ENCODE measurements at regions not wholly inside any gene's neighbourhood (a gene's known extent, or its start where the extent isn't known, plus 50 kb on each side); places are given as distances from the start of the nearest gene placed in this dataset.

DNA sequence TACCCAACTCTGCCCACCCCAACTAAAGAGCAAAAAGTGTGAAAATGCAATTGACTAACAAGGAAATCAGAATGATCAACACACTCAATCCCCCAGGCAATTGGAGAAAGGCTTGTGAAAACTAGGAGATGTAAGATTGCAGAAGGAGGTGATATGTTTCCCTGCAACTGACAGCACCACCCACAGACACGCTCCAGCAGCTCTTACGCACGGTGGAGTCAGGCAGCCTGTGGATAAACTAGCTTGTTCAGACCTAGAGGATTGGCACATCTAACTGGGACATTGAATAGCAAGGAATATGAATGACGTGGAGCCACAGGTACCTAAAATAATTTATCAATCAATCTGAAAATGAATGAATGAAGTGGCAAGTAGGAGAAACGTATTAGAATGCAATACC, 125.7 kb upstream of the MYO3A start:
- Histone ChIP-seq H3K4me3 (ENCODE audit: low read depth, low read length) (no peak overlapping the region), H3K36me3 (ENCODE audit: control insufficient read depth, insufficient read depth, low read length) (no peaks in the 10 kb centered on the region), H3K27me3 (ENCODE audit: control insufficient read depth, insufficient read depth, low read length) (no peaks in the 10 kb centered on the region)
- no peak for DNase-seq (ENCODE audit: low read depth)
- POLR2A ChIA-PET, result no interaction called here
- TF ChIP-seq, protein P1, sequence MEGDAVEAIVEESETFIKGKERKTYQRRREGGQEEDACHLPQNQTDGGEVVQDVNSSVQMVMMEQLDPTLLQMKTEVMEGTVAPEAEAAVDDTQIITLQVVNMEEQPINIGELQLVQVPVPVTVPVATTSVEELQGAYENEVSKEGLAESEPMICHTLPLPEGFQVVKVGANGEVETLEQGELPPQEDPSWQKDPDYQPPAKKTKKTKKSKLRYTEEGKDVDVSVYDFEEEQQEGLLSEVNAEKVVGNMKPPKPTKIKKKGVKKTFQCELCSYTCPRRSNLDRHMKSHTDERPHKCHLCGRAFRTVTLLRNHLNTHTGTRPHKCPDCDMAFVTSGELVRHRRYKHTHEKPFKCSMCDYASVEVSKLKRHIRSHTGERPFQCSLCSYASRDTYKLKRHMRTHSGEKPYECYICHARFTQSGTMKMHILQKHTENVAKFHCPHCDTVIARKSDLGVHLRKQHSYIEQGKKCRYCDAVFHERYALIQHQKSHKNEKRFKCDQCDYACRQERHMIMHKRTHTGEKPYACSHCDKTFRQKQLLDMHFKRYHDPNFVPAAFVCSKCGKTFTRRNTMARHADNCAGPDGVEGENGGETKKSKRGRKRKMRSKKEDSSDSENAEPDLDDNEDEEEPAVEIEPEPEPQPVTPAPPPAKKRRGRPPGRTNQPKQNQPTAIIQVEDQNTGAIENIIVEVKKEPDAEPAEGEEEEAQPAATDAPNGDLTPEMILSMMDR (IDR thresholded peaks at IDR 0.05; ENCODE audit: insufficient read depth, low read depth, low read length), result no peak
- CTCF ChIA-PET, result no interaction called here

GRCh38 chr10:25811052-25811685, 122.9 kb upstream of the MYO3A start:
- ChIA-PET POLR2A (no interaction called here), CTCF (no interaction called here)
- TF ChIP-seq, protein P1 (IDR thresholded peaks at IDR 0.05; ENCODE audit: insufficient read depth, low read depth, low read length), result no peak
- Histone ChIP-seq H3K27me3 (ENCODE audit: control insufficient read depth, insufficient read depth, low read length) (no peaks in the 10 kb centered on the region), H3K4me3 (ENCODE audit: low read depth, low read length) (no peak overlapping the region), H3K36me3 (ENCODE audit: control insufficient read depth, insufficient read depth, low read length) (no peaks in the 10 kb centered on the region)
- DNase-seq (ENCODE audit: low read depth), result no peak

- ChIA-PET POLR2A (no interaction called here), CTCF (no interaction called here)
- H3K36me3 ChIP-seq (ENCODE audit: control insufficient read depth, insufficient read depth, low read length), result no peaks in the 10 kb centered on the region
- H3K27me3 ChIP-seq (ENCODE audit: control insufficient read depth, insufficient read depth, low read length), result no peaks in the 10 kb centered on the region
- DNase-seq (ENCODE audit: low read depth), result no peak
- TF ChIP-seq, protein P1 (IDR thresholded peaks at IDR 0.05; ENCODE audit: insufficient read depth, low read depth, low read length), result no peak
- H3K4me3 ChIP-seq (ENCODE audit: low read depth, low read length), result no peak overlapping the region
These were observed 120.5 kb upstream of the MYO3A start for GRCh38 chr10:25813511-25813910.

DNA sequence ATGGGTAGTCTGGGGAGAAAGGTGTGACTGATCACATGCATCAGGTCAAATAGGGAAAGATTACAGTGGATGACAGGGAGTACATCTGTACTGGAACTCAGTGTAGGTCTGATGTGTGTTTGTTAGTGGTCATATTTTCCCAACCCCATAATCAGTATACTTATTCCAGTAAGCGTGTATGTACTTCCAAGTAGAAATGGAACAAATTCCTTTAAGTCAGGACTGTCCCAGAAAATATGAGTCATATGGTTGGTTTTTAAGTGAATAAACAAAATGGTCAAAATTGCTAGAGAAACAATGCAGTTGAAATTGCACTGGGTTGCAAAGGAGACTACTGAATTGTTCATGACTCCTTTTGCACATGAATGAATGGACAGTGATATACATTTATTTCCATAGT, 118.8 kb upstream of the MYO3A start:
- H3K27me3 ChIP-seq (ENCODE audit: control insufficient read depth, insufficient read depth, low read length), result no peaks in the 10 kb centered on the region
- ChIA-PET CTCF (no interaction called here), POLR2A (no interaction called here)
- H3K36me3 ChIP-seq (ENCODE audit: control insufficient read depth, insufficient read depth, low read length), result no peaks in the 10 kb centered on the region
- no peak for DNase-seq (ENCODE audit: low read depth)
- TF ChIP-seq, protein P1 (IDR thresholded peaks at IDR 0.05; ENCODE audit: insufficient read depth, low read depth, low read length), result no peak
- no peak overlapping the region for H3K4me3 ChIP-seq (ENCODE audit: low read depth, low read length)

DNA sequence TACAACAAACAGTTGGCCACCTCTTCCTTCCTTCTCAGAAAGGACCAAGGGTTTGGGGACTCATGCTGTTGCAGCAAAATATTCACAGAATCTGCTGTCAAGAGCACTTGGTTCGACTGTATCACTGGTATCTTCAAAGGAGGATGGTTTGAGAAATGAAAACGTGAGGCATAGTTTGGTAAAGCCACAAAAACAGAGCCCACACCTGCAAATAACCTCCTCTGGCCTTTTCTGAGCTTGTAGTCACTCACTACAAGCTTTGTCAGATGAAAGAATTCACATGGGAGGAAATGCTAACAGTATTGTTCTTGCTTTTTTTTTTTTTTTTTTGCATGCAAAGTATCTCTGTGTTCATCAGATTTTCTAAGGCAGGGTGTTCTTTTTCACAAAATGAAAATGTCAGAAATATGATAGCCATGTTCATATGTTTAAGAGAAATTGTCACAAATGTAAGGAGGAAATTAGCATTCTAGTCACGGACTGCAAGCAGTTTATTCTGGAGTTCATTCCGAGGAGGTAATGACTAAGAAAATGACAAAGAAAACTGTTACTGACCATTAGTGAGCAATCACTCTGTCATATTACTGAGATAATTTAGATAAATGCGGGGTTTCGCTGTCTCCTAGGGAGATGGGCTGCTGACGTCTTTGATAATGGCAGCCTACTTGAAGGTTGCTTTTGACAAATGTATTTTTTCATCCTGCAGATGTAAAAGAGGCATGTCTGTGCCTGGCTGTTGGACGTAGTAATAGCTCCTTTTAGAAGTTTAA, 117.8 kb upstream of the MYO3A start:
- DNase-seq (ENCODE audit: low read depth), result no peak
- H3K36me3 ChIP-seq (ENCODE audit: control insufficient read depth, insufficient read depth, low read length), result no peaks in the 10 kb centered on the region
- H3K27me3 ChIP-seq (ENCODE audit: control insufficient read depth, insufficient read depth, low read length), result no peaks in the 10 kb centered on the region
- CTCF ChIA-PET, result no interaction called here
- TF ChIP-seq, protein P1 (IDR thresholded peaks at IDR 0.05; ENCODE audit: insufficient read depth, low read depth, low read length), result no peak
- POLR2A ChIA-PET, result no interaction called here
- no peak overlapping the region for H3K4me3 ChIP-seq (ENCODE audit: low read depth, low read length)

Measured in BJ (cell line).